PFSK-1 (cell line): ENCODE measurements at regions not wholly inside any gene's neighbourhood (a gene's known extent, or its start where the extent isn't known, plus 50 kb on each side); places are given as distances from the start of the nearest gene placed in this dataset.

Source experiments
- POLR2AphosphoS5 ChIP-seq: IDR thresholded peaks from 2 replicates; pipeline ENCODE4 v1.6.1; 2012; ENCODE audit warnings: low read depth, mild to moderate bottlenecking, control low read depth, low read length, moderate library complexity
- REST ChIP-seq, 2 experiments: IDR thresholded peaks; 2 replicates each; pipeline versions ENCODE4 v1.6.1 to v1.8.0; 2011 to 2012; ENCODE audit warnings: low read depth in 2 of 2, low read length in 2 of 2, control low read depth in 1 of 2, inconsistent platforms in 1 of 2, mild to moderate bottlenecking in 1 of 2, moderate library complexity in 1 of 2; ENCODE audit not compliant: insufficient read depth in 1 of 2
- TAF1 ChIP-seq: IDR thresholded peaks from 2 replicates; pipeline ENCODE4 v1.6.1; 2012; ENCODE audit warnings: low read length, control low read depth, borderline replicate concordance; ENCODE audit not compliant: insufficient read depth

DNA sequence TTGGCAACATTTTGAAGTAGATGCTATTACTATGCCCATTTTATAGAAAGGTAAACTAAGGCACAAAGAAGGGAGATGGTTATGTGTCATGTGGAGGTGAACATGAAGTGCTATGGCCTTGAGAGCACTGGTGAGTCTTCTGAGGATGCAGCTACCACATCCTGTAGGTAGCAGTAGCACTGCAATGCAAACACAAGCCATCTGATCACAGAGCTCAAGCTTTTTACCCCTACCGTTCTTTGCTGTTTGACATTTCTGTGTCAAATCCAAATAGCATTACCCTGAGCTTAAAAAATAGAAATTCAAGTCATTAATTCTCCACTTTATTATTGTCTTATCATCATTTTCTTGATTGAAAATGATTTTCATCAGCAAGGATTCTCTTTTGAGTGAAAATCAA lies 382.9 kb downstream of the KCTD12 start:
- TF ChIP-seq POLR2AphosphoS5 (no peak), REST (IDR thresholded peaks at IDR 0.05; ENCODE audit: insufficient read depth in 1 of 2, low read depth in 2 of 2, low read length in 2 of 2) (no peak), TAF1 (no peak)
